AG04449 (cell line): ENCODE measurements at regions not wholly inside any gene's neighbourhood (a gene's known extent, or its start where the extent isn't known, plus 50 kb on each side); places are given as distances from the start of the nearest gene placed in this dataset.
A peak's percentile ranks its signal among the peaks of the same experiment; 100 is the strongest.

ENCODE experiments used
- CTCF ChIA-PET: fragments of 350-600 bp; formaldehyde crosslinking; extraction: SDS; loops from one replicate; lab custom pipeline; 2021; ENCODE audit warnings: antibody characterized with exemption; lab: Yijun Ruan, JAX
- POLR2A ChIA-PET: fragments of 400-600, 350-600 bp; formaldehyde crosslinking; extraction: SDS; loops from one replicate; lab custom pipeline; 2020; ENCODE audit warnings: antibody characterized with exemption, inconsistent platforms; lab: Yijun Ruan, JAX
- DNase-seq: peaks from one replicate; pipeline ENCODE4 v3.0.0-alpha.2; 2010; ENCODE audit warnings: low read depth, low spot score
- H3K4me3 ChIP-seq: 2 replicates; pipeline ENCODE4 v1.5.1; 2011; ENCODE audit warnings: low read depth, mild to moderate bottlenecking, control low read depth, low read length
- TF ChIP-seq, protein P1 (sequence below): IDR thresholded peaks from one replicate; pipeline ENCODE4 v1.5.1; 2011; ENCODE audit warnings: mild to moderate bottlenecking, moderate library complexity, low read length, control low read depth, inconsistent platforms; ENCODE audit not compliant: insufficient read depth; ENCODE audit errors: missing control alignments

DNA sequence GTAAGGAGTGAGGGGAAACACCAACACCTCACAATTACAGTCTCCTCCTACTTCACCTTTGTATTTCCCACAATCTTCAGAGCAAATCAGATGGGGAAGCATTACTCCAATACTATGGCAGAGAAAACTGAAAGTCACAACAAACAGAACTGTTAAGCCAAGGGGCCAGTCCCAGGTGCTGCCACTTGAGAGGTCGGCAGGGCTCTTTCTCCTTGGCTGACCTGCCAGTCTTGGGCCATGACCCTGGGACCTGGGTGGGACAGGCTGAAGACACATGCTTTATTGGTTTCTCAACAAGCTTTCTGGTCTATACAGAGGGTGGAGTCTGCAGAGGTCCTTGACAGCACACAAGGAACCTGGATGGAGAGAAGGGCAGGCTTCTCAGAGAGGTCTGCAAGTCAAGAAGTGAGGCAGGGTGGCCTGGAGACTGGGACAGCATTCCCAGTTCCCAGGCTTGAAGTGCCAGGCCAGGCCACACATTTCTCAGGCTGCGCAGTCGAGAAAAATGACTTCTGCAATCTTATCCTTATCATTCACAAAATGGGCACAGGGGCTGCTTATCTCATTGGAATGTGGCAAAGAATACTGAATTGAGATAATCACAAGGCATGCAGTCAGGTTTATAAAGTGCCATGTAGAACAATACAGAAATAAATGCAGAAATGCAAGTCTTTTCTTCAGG, 301.0 kb downstream of the CXCL12 start:
- H3K4me3 ChIP-seq, result no peak overlapping the region
- no peak for DNase-seq
- POLR2A ChIA-PET, result no interaction called here
- CTCF ChIA-PET, result no interaction called here
- TF ChIP-seq, protein P1, sequence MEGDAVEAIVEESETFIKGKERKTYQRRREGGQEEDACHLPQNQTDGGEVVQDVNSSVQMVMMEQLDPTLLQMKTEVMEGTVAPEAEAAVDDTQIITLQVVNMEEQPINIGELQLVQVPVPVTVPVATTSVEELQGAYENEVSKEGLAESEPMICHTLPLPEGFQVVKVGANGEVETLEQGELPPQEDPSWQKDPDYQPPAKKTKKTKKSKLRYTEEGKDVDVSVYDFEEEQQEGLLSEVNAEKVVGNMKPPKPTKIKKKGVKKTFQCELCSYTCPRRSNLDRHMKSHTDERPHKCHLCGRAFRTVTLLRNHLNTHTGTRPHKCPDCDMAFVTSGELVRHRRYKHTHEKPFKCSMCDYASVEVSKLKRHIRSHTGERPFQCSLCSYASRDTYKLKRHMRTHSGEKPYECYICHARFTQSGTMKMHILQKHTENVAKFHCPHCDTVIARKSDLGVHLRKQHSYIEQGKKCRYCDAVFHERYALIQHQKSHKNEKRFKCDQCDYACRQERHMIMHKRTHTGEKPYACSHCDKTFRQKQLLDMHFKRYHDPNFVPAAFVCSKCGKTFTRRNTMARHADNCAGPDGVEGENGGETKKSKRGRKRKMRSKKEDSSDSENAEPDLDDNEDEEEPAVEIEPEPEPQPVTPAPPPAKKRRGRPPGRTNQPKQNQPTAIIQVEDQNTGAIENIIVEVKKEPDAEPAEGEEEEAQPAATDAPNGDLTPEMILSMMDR, result no peak

DNA sequence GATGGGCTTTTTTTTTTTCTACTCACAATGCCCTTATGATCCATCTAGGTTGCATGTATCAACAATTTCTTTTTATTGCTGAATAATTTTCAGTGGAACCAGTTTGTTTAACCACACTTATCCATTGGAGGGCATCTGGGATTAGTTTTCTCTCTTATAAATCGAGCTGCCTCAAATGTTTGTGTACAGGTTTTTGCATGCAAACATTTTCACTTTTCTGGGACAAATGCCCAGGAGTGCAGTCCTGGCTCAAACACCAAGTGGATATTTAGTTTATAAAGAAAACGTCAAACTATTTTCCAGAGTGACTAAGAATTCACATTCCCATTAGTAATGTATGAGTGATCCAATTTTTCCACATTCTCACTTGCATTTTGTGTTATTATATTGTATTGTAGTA, 313.4 kb downstream of the CXCL12 start:
- TF ChIP-seq, protein P1, result no peak
- POLR2A ChIA-PET, result no interaction called here
- CTCF ChIA-PET, result interaction anchor here (0.9 kb wide), 1 partner anchor 315 kb away, joined by 3 read pairs; no protein-coding TSS in a partner anchor
- no peak overlapping the region for H3K4me3 ChIP-seq
- peak; percentile 74 for DNase-seq

DNA sequence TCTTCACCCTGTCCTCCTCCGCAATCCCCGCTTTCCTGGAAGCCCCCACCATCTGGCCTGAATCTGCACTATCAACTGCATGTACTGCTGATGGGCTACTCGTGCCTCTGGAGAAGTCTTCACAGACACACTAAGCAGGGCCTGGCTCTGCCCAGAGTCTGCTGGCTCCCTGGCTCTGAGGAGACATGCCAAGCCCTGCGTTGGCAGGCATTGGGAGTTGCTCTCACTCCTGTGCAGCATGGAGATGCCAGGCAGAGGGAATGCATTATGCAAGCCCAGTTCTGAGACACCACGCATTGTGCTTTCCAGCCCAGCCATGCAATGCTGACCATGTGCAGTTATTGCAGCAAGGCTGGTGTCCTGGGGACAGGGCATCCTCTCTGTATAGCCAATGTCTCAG, 314.6 kb downstream of the CXCL12 start:
- DNase-seq, result no peak
- ChIA-PET CTCF (no interaction called here), POLR2A (no interaction called here)
- H3K4me3 ChIP-seq, result no peak overlapping the region
- TF ChIP-seq, protein P1, result no peak

DNA sequence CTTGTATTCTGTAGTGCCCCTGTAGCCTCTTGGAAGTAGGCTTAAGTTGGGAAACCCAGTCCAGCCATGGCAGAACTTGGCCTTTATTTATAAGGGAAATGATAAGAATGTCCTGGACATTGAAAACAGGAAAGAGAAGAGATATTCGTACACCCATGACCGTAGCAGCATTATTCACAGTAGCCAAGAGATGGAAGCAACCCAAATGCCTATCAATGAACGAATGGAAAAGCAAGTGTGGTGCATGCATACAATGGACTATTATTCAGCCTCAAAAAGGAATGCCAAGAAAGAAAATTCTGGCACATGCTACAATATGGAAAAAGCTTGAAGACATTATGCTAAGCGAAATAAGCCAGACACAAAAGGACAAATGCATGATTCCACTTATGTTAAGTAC, 315.3 kb downstream of the CXCL12 start:
- ChIA-PET CTCF (no interaction called here), POLR2A (no interaction called here)
- TF ChIP-seq, protein P1, result no peak
- no peak overlapping the region for H3K4me3 ChIP-seq
- DNase-seq, result no peak

DNA sequence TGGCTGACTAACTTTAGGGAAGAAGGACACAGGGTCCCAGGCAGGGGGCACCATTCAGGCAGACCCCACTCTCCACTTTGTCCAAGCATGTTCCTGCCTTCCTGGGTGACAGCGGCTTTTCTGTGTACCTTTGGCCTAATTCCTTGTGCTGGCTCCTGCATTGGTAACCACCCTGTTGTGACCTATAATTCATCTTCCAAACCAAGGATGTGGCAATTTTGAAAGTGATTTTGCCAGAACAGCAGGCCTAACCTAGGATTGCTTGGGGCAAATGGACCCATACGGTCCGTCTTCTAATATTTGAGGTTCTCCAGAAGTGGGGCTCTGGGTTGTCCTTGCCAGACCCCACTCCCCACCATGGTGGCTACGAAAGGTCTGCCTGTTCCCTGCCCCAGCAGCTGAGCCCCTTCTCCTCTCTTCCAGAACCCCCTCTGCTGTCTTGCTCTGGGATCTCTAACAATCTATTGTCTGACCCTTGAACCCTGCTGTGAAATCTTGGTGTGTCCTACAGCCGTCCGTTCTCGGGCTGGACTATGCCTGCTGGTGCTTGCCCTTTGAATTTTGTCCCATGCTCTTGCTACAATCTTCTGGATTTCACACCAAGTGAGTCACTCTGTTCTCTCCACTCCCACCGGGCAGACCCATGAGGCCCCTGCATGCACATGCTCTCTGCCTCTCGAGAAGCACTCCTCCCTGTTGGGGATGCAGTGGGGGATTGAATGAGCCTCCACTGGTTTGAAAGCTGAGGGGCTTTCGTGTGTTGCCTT, 316.0 kb downstream of the CXCL12 start:
- ChIA-PET CTCF (no interaction called here), POLR2A (no interaction called here)
- TF ChIP-seq, protein P1, result no peak
- no peak overlapping the region for H3K4me3 ChIP-seq
- DNase-seq, result no peak

DNA sequence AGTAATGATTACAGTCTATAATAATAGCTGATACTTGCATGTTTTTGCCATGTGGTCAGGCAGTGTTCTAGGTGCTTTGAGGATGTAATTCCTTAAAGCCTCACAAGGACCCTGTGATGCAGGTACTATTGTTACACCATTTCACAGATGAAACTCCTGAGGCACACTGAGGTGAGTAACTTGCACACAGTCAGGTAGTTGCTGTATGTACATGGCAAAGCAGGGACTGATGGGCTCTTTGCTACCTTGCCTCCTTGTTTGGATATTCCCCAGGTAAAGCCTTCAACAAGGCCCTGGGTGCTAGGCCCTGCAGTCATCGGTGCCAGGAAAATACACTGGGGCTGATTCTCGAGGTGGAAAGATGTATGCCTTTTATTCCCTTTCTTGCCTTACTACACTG, 317.5 kb downstream of the CXCL12 start:
- TF ChIP-seq, protein P1, result no peak
- H3K4me3 ChIP-seq, result no peak overlapping the region
- DNase-seq, result no peak
- POLR2A ChIA-PET, result no interaction called here
- CTCF ChIA-PET, result no interaction called here
